KMS-11 (cell line): ENCODE measurements at regions not wholly inside any gene's neighbourhood (a gene's known extent, or its start where the extent isn't known, plus 50 kb on each side); places are given as distances from the start of the nearest gene placed in this dataset.

Experiments used
- H2AFZ ChIP-seq: fragments of 200-600 bp; sonication (generic); 2 replicates; pipeline ENCODE4 v1.6.1; 2016; ENCODE audit warnings: antibody characterized with exemption, mixed run types, low read depth
- H3K27ac ChIP-seq: fragments of 200-600 bp; sonication (generic); 2 replicates; pipeline ENCODE4 v1.6.1; 2016; ENCODE audit warnings: mild to moderate bottlenecking, mixed run types
- H3K27me3 ChIP-seq: fragments of 200-600 bp; sonication (generic); 2 replicates; pipeline ENCODE4 v1.6.1; 2017; ENCODE audit warnings: mild to moderate bottlenecking, low read depth, mixed run types, moderate library complexity; ENCODE audit not compliant: insufficient read depth
- H3K36me3 ChIP-seq: fragments of 200-600 bp; sonication (generic); 2 replicates; pipeline ENCODE4 v1.6.1; 2017; ENCODE audit warnings: mild to moderate bottlenecking, mixed run types; ENCODE audit not compliant: insufficient read depth
- H3K4me1 ChIP-seq: fragments of 200-600 bp; sonication (generic); 2 replicates; pipeline ENCODE4 v1.6.1; 2016; ENCODE audit warnings: mild to moderate bottlenecking, low read depth, mixed run types; ENCODE audit not compliant: poor library complexity, severe bottlenecking
- H3K4me2 ChIP-seq: fragments of 200-600 bp; sonication (generic); 2 replicates; pipeline ENCODE4 v1.7.0; 2016; ENCODE audit warnings: mild to moderate bottlenecking, mixed run types
- H3K4me3 ChIP-seq: fragments of 200-600 bp; sonication (generic); IDR thresholded peaks from 2 replicates; pipeline ENCODE4 v1.6.1; 2017; ENCODE audit warnings: low read depth, low read length, mixed read lengths; ENCODE audit not compliant: insufficient read depth
- H3K79me2 ChIP-seq: fragments of 200-600 bp; sonication (generic); 2 replicates; pipeline ENCODE4 v1.6.1; 2016; ENCODE audit warnings: low read depth, mixed run types; ENCODE audit not compliant: insufficient read depth
- H3K9ac ChIP-seq: fragments of 200-600 bp; sonication (generic); 2 replicates; pipeline ENCODE4 v1.6.1; 2016; ENCODE audit warnings: mild to moderate bottlenecking, mixed run types
- H4K20me1 ChIP-seq: fragments of 200-600 bp; sonication (generic); 2 replicates; pipeline ENCODE4 v1.6.1; 2016; ENCODE audit warnings: mild to moderate bottlenecking, mixed run types; ENCODE audit not compliant: insufficient read depth
- CTCF ChIP-seq: fragments of 200-600 bp; sonication (generic); conservative IDR thresholded peaks from 2 replicates; pipeline ENCODE4 v1.6.1; 2017; ENCODE audit warnings: low read depth, mild to moderate bottlenecking, antibody characterized with exemption, low read length, moderate library complexity, mixed read lengths

GRCh38 chr10:7483848-7484247, 73.0 kb upstream of the SFMBT2 start:
- no peak for TF ChIP-seq CTCF
- H3K27ac ChIP-seq, result peak overlapping the region; percentile 83
- H3K9ac ChIP-seq, result peak overlapping the region; percentile 48; the same call in 1 of the 2 replicates
- H3K4me1 ChIP-seq, result peaks cover 100% of the 10 kb centered on the region
- no peaks in the 10 kb centered on the region for H3K36me3 ChIP-seq
- H3K27me3 ChIP-seq, result no peaks in the 10 kb centered on the region
- peak overlapping the region; percentile 59 for H2AFZ ChIP-seq
- no peak overlapping the region for H3K4me3 ChIP-seq
- H3K79me2 ChIP-seq, result no peaks in the 10 kb centered on the region
- H3K4me2 ChIP-seq, result peak overlapping the region; percentile 94
- H4K20me1 ChIP-seq, result no peaks in the 10 kb centered on the region

GRCh38 chr10:7482992-7483391, 72.2 kb upstream of the SFMBT2 start:
- TF ChIP-seq CTCF, result no peak
- Histone ChIP-seq H4K20me1 (no peaks in the 10 kb centered on the region), H3K4me2 (peak overlapping the region; percentile 94), H3K9ac (peak overlapping the region; percentile 48; the same call in 1 of the 2 replicates), H3K36me3 (no peaks in the 10 kb centered on the region), H3K4me1 (peaks cover 100% of the 10 kb centered on the region), H3K79me2 (no peaks in the 10 kb centered on the region), H2AFZ (peak overlapping the region; percentile 59), H3K4me3 (no peak overlapping the region), H3K27me3 (no peaks in the 10 kb centered on the region), H3K27ac (peak overlapping the region; percentile 83)

GRCh38 chr10:7481368-7481765, 70.5 kb upstream of the SFMBT2 start:
- H3K4me3 ChIP-seq, result no peak overlapping the region
- no peaks in the 10 kb centered on the region for H3K36me3 ChIP-seq
- no peak overlapping the region; the same call in 1 of the 2 replicates for H3K4me2 ChIP-seq
- no peaks in the 10 kb centered on the region for H4K20me1 ChIP-seq
- H3K4me1 ChIP-seq, result peaks cover 100% of the 10 kb centered on the region
- no peak overlapping the region; the same call in 1 of the 2 replicates for H2AFZ ChIP-seq
- no peaks in the 10 kb centered on the region for H3K79me2 ChIP-seq
- no peak for TF ChIP-seq CTCF
- no peaks in the 10 kb centered on the region for H3K27me3 ChIP-seq
- no peak overlapping the region; the same call in 1 of the 2 replicates for H3K27ac ChIP-seq
- no peak overlapping the region for H3K9ac ChIP-seq

- H3K27me3 ChIP-seq, result no peaks in the 10 kb centered on the region
- no peak overlapping the region for H3K4me3 ChIP-seq
- H3K79me2 ChIP-seq, result no peaks in the 10 kb centered on the region
- no peak overlapping the region for H2AFZ ChIP-seq
- no peaks in the 10 kb centered on the region for H4K20me1 ChIP-seq
- H3K27ac ChIP-seq, result no peak overlapping the region
- peaks cover 100% of the 10 kb centered on the region for H3K4me1 ChIP-seq
- no peak for TF ChIP-seq CTCF
- no peak overlapping the region for H3K9ac ChIP-seq
- no peaks in the 10 kb centered on the region for H3K36me3 ChIP-seq
- H3K4me2 ChIP-seq, result no peak overlapping the region; the same call in 1 of the 2 replicates
These were observed 70.0 kb upstream of the SFMBT2 start for GRCh38 chr10:7480742-7481367.
